Esophagus squamous epithelium (tissue), 4 donors: ENCODE measurements at regions not wholly inside any gene's neighbourhood (a gene's known extent, or its start where the extent isn't known, plus 50 kb on each side); places are given as distances from the start of the nearest gene placed in this dataset.

Source experiments
- CTCF ChIP-seq, 6 experiments: fragments of 450-650 bp in 4 of 6; fragments of 200-600 bp in 2 of 6; sonication (generic) in 2 of 6; IDR thresholded peaks; one replicate each; pipeline ENCODE4 v1.5.1; 2016 to 2019; ENCODE audit warnings: antibody characterized with exemption in 6 of 6, mild to moderate bottlenecking in 4 of 6, moderate library complexity in 4 of 6
- POLR2A ChIP-seq, 4 donors: fragments of 450-650 bp; IDR thresholded peaks; one replicate each; pipeline ENCODE4 v1.6.1; 2017; ENCODE audit warnings: antibody characterized with exemption in 4 of 4, mild to moderate bottlenecking in 4 of 4, moderate library complexity in 3 of 4

GRCh38 chr3:106590216-106590615 is 721.4 kb upstream of the CBLB start:
- TF ChIP-seq CTCF (IDR thresholded peaks at IDR 0.05), result no peak
- no peak for TF ChIP-seq POLR2A (IDR thresholded peaks at IDR 0.05)
